ENCODE measurements at regions not wholly inside any gene's neighbourhood (a gene's known extent, or its start where the extent isn't known, plus 50 kb on each side); places are given as distances from the start of the nearest gene placed in this dataset.

GRCh38 chr5:3391210-3391609, 204.4 kb upstream of the IRX1 start:
- TF ChIP-seq ZNF764 (CRISPR knock-in tag; IDR thresholded peaks at IDR 0.05; ENCODE audit: low read depth) (no peak), STAT5B (CRISPR knock-in tag; IDR thresholded peaks at IDR 0.05) (no peak), CBX8 (IDR thresholded peaks at IDR 0.05; ENCODE audit: borderline replicate concordance, extremely low read depth, low read depth, low read length, poor library complexity, severe bottlenecking) (no peak)
- TF ChIP-seq, protein P1, sequence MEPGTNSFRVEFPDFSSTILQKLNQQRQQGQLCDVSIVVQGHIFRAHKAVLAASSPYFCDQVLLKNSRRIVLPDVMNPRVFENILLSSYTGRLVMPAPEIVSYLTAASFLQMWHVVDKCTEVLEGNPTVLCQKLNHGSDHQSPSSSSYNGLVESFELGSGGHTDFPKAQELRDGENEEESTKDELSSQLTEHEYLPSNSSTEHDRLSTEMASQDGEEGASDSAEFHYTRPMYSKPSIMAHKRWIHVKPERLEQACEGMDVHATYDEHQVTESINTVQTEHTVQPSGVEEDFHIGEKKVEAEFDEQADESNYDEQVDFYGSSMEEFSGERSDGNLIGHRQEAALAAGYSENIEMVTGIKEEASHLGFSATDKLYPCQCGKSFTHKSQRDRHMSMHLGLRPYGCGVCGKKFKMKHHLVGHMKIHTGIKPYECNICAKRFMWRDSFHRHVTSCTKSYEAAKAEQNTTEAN (CRISPR knock-in tag; IDR thresholded peaks at IDR 0.05), result no peak
